HG03571 (cell line): ENCODE measurements at regions not wholly inside any gene's neighbourhood (a gene's known extent, or its start where the extent isn't known, plus 50 kb on each side); places are given as distances from the start of the nearest gene placed in this dataset.
"Not testable (repeated sequence)": the region's sequence is repeated elsewhere in the genome, so short reads cannot be mapped to it uniquely, and the experiment has no call there.

Experiments
- ATAC-seq: cut with Tn5 transposase; IDR thresholded peaks from one replicate; pipeline ENCODE4 v1.9.1; 2021; ENCODE audit not compliant: unreplicated experiment

- no peak for ATAC-seq
Observed at GRCh38 chr5:121430538-121430937, 421.1 kb upstream of the FTMT start.

- no peak for ATAC-seq
Observed at GRCh38 chr5:121445511-121445910, 406.2 kb upstream of the FTMT start.

DNA sequence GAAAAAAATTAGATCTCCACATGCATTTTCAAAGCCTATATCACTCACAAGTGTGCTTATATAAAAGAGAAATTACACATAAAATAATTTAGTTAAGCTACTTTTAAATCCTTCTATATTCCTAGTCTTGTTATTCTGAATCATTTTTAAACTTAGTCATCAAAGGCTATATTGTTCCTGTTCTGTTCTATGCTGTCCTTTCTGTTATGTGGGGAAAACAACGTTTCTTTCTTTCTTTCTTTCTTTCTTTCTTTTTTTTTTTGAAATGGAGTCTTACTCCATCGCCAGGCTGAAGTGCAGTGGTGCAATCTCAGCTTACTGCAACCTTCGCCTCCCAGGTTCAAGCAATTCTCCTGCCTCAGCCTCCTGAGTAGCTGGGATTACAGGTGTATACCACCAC, 389.2 kb upstream of the FTMT start:
- no peak for ATAC-seq

- ATAC-seq = not testable (repeated sequence)
Observed at GRCh38 chr5:121471222-121471621, 380.5 kb upstream of the FTMT start.

GRCh38 chr5:121478636-121479035, 373.0 kb upstream of the FTMT start:
- no peak for ATAC-seq

DNA sequence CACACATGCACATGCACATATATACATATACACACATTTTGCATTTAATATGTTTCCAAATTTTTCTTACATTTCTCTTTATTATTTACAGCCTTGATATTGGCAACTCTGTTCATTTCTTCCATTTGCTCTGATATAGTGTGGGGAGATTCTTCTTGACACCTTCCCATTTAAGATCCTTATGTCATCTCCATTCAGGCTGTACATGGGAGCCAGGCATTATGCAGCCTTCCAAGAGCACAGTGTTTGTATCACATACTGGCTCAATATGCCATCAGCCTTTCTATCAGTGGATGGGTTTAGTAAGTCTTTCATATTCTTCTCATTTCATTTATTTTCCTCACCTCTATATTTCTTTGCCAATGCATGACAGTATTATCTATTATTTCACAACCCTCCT, 372.3 kb upstream of the FTMT start:
- no peak for ATAC-seq

GRCh38 chr5:121485281-121485680, 366.4 kb upstream of the FTMT start:
- ATAC-seq = no peak

DNA sequence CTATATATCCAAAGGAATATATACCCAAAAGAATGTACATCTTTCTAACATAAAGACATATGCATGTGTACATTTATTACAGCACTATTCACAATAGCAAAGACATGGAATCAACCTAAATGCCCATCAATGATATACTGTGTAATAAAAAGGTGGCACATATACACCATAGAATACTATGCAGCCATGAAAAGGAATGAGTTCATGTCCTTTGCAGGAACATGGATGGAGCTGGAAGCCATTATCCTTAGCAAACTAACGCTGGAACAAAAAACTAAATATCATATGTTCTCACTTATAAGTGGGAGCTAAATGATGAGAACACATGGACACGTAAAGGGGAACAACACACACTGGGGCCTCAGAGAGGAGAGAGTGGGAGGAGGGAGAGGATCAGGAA, 365.7 kb upstream of the FTMT start:
- ATAC-seq = not testable (repeated sequence)

- no peak for ATAC-seq
Observed at GRCh38 chr5:121489972-121490371, 361.7 kb upstream of the FTMT start.

- no peak for ATAC-seq
Observed at GRCh38 chr5:121497176-121497575, 354.5 kb upstream of the FTMT start.

DNA sequence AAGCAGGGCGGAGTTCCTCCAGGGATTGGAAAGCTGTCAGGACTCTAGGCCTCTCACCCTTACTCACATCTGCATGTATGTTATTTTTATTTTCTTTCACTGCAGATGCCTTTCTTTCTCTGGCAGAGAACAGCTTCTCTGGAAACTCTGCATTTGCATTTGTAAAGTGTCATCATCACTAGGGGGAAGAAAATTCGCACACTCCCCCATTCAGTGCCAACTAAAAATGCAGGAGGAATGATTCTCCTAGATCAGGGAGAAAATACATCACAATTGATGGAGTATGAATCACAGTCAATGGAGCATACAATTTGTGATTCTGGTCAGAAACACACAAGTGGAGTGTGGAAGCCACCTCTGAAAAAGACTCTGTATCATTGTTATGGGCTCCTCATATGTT, 351.4 kb upstream of the FTMT start:
- ATAC-seq = no peak

- ATAC-seq = no peak
Observed at GRCh38 chr5:121503111-121503840, 348.4 kb upstream of the FTMT start.

DNA sequence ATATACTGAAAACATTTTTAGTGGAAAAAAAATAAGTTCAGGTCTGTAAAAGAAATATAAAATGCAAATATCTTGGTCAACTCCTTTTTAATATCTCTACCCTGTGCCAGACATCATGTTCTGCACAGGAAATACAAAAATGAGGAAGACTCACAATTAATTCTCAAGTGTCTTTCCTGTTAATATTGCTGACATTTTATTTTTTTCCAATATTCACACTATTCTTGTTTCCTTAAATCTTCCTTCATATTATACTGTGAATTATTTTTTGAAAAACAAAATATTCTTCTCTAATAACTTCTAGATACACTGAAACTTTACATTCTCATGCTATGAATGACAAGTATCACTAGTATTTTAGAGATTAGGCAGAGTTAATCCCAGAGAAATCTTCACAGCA, 334.7 kb upstream of the FTMT start:
- ATAC-seq = no peak

GRCh38 chr5:121525706-121526105, 326.0 kb upstream of the FTMT start:
- ATAC-seq = no peak

- no peak for ATAC-seq
Observed at GRCh38 chr5:121526908-121527307, 324.8 kb upstream of the FTMT start.

DNA sequence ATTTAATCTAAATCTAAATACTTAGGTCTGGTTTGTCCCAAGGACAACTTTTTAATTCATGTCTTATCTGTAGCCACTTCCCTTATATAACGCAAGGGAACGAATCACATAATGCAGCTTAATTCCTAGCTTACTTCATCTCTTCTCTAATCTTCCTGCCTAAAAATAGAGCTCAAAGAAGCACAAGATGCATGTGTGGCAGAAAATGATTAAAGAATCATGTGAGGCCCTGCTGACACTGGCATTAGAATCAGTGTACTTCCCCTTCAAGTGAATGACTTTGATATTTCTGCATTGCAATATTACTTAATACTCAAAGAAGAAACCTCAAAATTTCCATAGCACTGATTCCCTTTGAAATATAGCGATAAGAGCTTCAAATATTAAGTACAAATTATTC, 317.9 kb upstream of the FTMT start:
- no peak for ATAC-seq

GRCh38 chr5:121550989-121551388, 300.7 kb upstream of the FTMT start:
- no peak for ATAC-seq

GRCh38 chr5:121559832-121560231, 291.9 kb upstream of the FTMT start:
- no peak for ATAC-seq

- ATAC-seq = no peak
Observed at GRCh38 chr5:121572061-121572460, 279.6 kb upstream of the FTMT start.

DNA sequence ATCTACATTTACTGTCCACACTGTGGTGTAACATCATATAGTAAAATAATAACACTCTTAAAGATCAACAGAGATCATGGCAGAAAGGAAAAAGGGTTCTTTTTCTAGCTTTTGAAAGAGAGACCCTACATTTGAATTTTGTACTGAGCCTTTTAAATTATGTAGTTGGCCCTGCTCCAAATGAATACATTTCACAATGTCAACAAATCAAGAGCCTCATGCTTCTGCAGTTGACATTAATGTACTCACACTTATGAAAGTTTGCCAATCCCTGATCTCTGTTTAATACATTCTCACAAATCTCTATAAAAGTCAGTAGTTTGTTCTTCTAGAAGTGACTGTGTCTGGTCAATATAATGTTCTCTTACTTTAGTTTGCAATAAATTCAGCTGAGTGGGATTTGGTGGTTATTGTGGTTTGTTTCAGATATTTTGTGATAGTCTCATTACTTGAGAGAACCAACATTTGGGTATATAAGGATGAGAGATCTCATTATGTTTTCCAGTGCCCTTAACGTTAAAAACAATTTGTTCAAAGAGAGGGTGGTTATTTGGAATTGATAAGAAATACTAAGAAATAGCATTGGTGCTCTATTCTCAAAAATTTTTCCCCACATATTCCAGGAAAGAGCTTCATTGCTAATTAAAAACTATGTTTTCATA, 277.8 kb upstream of the FTMT start:
- ATAC-seq = no peak

DNA sequence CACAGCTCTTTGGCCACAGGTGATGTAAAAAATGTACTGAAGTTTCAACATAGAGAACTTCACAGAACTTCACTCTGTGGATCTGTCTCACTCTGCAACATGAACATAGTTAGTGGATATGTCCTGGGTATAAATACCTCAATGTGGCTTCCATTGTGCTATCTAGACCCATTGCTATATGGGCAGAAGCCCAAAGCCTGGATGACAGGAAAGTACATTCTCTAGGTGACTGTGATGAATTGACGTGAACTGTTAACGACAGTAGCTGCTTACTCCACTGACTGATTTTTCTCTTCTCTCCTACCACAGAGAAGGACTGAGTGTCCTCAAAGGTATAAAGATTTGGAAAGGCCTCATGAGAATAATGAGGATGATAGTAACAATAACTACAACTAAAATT, 270.1 kb upstream of the FTMT start:
- ATAC-seq = no peak

- no peak for ATAC-seq
Observed at GRCh38 chr5:121596882-121597281, 254.8 kb upstream of the FTMT start.

DNA sequence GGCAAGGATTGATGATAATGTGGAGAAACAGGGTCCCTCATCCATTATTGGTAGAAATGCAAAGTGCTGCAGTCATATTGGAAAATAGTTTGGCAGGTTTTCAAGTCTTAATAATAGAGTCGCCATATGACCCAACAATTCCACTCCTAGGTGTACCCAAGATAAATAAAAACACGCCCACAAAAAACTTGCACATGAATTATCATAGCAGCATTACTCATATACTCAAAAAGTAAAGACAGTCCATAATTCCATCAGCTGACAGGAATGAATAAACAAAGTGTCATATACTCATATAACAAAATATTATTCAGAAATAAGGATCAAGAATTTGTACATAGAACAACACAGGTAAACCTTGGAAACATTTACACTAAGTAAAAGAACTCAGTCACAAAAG, 242.9 kb upstream of the FTMT start:
- no peak for ATAC-seq
